ENCODE measurements at regions not wholly inside any gene's neighbourhood (a gene's known extent, or its start where the extent isn't known, plus 50 kb on each side); places are given as distances from the start of the nearest gene placed in this dataset.
A peak's percentile ranks its signal among the peaks of the same experiment; 100 is the strongest.

- H3K9me3 ChIP-seq (ENCODE audit: control insufficient read depth, insufficient read depth, low read depth, low read length), result no peaks in the 10 kb centered on the region
These were observed 508.5 kb downstream of the RPS24 start for GRCh38 chr10:78542141-78542489.

GRCh38 chr10:78542521-78542920 lies 508.9 kb downstream of the RPS24 start:
- Histone ChIP-seq H3K4me1 (ENCODE audit: control insufficient read depth, extremely low read depth, insufficient read depth, low read length) (peaks cover 23% of the 10 kb centered on the region), H3K27me3 (ENCODE audit: control insufficient read depth, insufficient read depth, low read length) (no peaks in the 10 kb centered on the region), H3K4me2 (ENCODE audit: extremely low read depth, insufficient read depth, low read length) (no peak overlapping the region), H3K79me2 (ENCODE audit: control insufficient read depth, insufficient read depth, low read length) (no peaks in the 10 kb centered on the region), H3K9ac (ENCODE audit: insufficient read depth, low read length) (peak overlapping the region; percentile 27), H3K36me3 (ENCODE audit: control insufficient read depth, insufficient read depth, low read length) (no peaks in the 10 kb centered on the region), H3K4me3 (replicated peaks in 1 of 4; ENCODE audit: control extremely low read depth in 1 of 4, insufficient read depth in 1 of 4, low read depth in 3 of 4, low read length in 4 of 4) (no peak overlapping the region), H2AFZ (ENCODE audit: low read length) (no peak overlapping the region), H3K27ac (ENCODE audit: insufficient read depth, low read length) (peak overlapping the region; percentile 90), H3K9me3 (ENCODE audit: control insufficient read depth, insufficient read depth, low read depth, low read length) (no peaks in the 10 kb centered on the region), H4K20me1 (ENCODE audit: control insufficient read depth, extremely low read depth, insufficient read depth, low read length) (no peaks in the 10 kb centered on the region)
- TF ChIP-seq EZH2 (IDR thresholded peaks at IDR 0.05; ENCODE audit: low read length, missing control alignments), result no peak
- TF ChIP-seq, protein P1, sequence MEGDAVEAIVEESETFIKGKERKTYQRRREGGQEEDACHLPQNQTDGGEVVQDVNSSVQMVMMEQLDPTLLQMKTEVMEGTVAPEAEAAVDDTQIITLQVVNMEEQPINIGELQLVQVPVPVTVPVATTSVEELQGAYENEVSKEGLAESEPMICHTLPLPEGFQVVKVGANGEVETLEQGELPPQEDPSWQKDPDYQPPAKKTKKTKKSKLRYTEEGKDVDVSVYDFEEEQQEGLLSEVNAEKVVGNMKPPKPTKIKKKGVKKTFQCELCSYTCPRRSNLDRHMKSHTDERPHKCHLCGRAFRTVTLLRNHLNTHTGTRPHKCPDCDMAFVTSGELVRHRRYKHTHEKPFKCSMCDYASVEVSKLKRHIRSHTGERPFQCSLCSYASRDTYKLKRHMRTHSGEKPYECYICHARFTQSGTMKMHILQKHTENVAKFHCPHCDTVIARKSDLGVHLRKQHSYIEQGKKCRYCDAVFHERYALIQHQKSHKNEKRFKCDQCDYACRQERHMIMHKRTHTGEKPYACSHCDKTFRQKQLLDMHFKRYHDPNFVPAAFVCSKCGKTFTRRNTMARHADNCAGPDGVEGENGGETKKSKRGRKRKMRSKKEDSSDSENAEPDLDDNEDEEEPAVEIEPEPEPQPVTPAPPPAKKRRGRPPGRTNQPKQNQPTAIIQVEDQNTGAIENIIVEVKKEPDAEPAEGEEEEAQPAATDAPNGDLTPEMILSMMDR (conservative IDR thresholded peaks at IDR 0.05 in 1 of 2, IDR thresholded peaks at IDR 0.05 in 1 of 2; ENCODE audit: low read depth in 1 of 2, low read length in 2 of 2), result peak in 1 of 2 donors; percentile 1
- peak; percentile 4 to 11 for DNase-seq (ENCODE audit: low read depth in 2 of 2)

More at GRCh38 chr10:78542141-78542489, 508.5 kb downstream of the RPS24 start:
- peak overlapping the region; percentile 27 for H3K9ac ChIP-seq (ENCODE audit: insufficient read depth, low read length)
- no peak overlapping the region for H3K4me3 ChIP-seq (replicated peaks in 1 of 4; ENCODE audit: control extremely low read depth in 1 of 4, insufficient read depth in 1 of 4, low read depth in 3 of 4, low read length in 4 of 4)
- H4K20me1 ChIP-seq (ENCODE audit: control insufficient read depth, extremely low read depth, insufficient read depth, low read length), result no peaks in the 10 kb centered on the region
- H3K4me2 ChIP-seq (ENCODE audit: extremely low read depth, insufficient read depth, low read length), result no peak overlapping the region
- H3K27me3 ChIP-seq (ENCODE audit: control insufficient read depth, insufficient read depth, low read length), result no peaks in the 10 kb centered on the region
- peaks cover 23% of the 10 kb centered on the region for H3K4me1 ChIP-seq (ENCODE audit: control insufficient read depth, extremely low read depth, insufficient read depth, low read length)
- no peaks in the 10 kb centered on the region for H3K79me2 ChIP-seq (ENCODE audit: control insufficient read depth, insufficient read depth, low read length)
- no peak for TF ChIP-seq EZH2 (IDR thresholded peaks at IDR 0.05; ENCODE audit: low read length, missing control alignments)
- TF ChIP-seq, protein P1 (conservative IDR thresholded peaks at IDR 0.05 in 1 of 2, IDR thresholded peaks at IDR 0.05 in 1 of 2; ENCODE audit: low read depth in 1 of 2, low read length in 2 of 2), result no peak
- H2AFZ ChIP-seq (ENCODE audit: low read length), result peak overlapping the region; percentile 3
- peak overlapping the region; percentile 90 for H3K27ac ChIP-seq (ENCODE audit: insufficient read depth, low read length)
- no peaks in the 10 kb centered on the region for H3K36me3 ChIP-seq (ENCODE audit: control insufficient read depth, insufficient read depth, low read length)
- no peak for DNase-seq (ENCODE audit: low read depth in 2 of 2)

DNA sequence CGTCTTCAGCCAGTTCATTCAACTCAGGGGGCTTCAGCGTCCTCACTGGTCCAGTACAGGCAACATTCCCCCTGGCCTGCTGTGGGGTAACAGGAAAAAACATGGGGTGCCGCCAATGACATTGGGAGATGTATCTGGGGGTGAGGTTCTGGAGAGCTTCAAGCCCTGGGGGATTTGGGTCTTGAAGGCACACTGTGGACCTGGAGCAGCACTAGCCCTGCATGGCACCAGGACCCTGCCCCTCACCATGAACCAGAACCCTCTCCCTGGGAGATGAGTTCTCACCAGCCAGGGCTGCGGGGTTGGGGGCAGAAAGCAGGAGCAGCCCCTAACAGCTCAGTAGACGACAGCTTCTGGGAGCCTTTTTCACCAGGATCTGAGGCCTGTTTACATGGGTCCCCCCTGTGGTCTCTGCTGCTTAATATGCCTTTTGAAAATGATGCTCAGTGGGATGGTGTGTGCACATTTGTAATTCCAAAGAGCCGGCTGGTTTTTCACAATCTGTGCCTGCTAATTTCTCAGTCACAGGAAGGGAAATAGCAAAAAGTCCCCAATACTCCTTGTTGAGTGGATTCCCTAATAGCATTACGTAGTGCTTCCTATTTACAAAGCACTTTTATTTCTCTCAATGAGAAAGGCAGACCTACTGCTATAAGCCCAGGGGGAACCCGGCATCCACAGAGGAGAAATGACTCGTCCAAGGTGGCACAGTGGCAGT lies 509.5 kb downstream of the RPS24 start:
- H3K79me2 ChIP-seq (ENCODE audit: control insufficient read depth, insufficient read depth, low read length), result no peaks in the 10 kb centered on the region
- no peaks in the 10 kb centered on the region for H3K9me3 ChIP-seq (ENCODE audit: control insufficient read depth, insufficient read depth, low read depth, low read length)
- H3K27ac ChIP-seq (ENCODE audit: insufficient read depth, low read length), result peak overlapping the region; percentile 90
- TF ChIP-seq EZH2 (IDR thresholded peaks at IDR 0.05; ENCODE audit: low read length, missing control alignments), result no peak
- TF ChIP-seq, protein P1 (conservative IDR thresholded peaks at IDR 0.05 in 1 of 2, IDR thresholded peaks at IDR 0.05 in 1 of 2; ENCODE audit: low read depth in 1 of 2, low read length in 2 of 2), result peak in 1 of 2 donors; percentile 3
- H2AFZ ChIP-seq (ENCODE audit: low read length), result no peak overlapping the region
- no peaks in the 10 kb centered on the region for H3K36me3 ChIP-seq (ENCODE audit: control insufficient read depth, insufficient read depth, low read length)
- H4K20me1 ChIP-seq (ENCODE audit: control insufficient read depth, extremely low read depth, insufficient read depth, low read length), result no peaks in the 10 kb centered on the region
- no peak overlapping the region for H3K4me3 ChIP-seq (replicated peaks in 1 of 4; ENCODE audit: control extremely low read depth in 1 of 4, insufficient read depth in 1 of 4, low read depth in 3 of 4, low read length in 4 of 4)
- no peak for DNase-seq (ENCODE audit: low read depth in 2 of 2)
- no peak overlapping the region for H3K9ac ChIP-seq (ENCODE audit: insufficient read depth, low read length)
- peaks cover 23% of the 10 kb centered on the region for H3K4me1 ChIP-seq (ENCODE audit: control insufficient read depth, extremely low read depth, insufficient read depth, low read length)
- peaks cover 2% of the 10 kb centered on the region for H3K27me3 ChIP-seq (ENCODE audit: control insufficient read depth, insufficient read depth, low read length)
- peak overlapping the region; percentile 27 for H3K4me2 ChIP-seq (ENCODE audit: extremely low read depth, insufficient read depth, low read length)
